ENCODE measurements at regions not wholly inside any gene's neighbourhood (a gene's known extent, or its start where the extent isn't known, plus 50 kb on each side); places are given as distances from the start of the nearest gene placed in this dataset.

GRCh38 chr13:22311734-22312404, 641.0 kb downstream of the FGF9 start:
- peak; percentile 15 for DNase-seq (ENCODE audit: low spot score)

- DNase-seq (ENCODE audit: low spot score), result no peak
Observed at GRCh38 chr13:22312405-22312803, 641.5 kb downstream of the FGF9 start.

- no peak for DNase-seq (ENCODE audit: low spot score)
Observed at GRCh38 chr13:22316494-22317025, 645.7 kb downstream of the FGF9 start.

- no peak for DNase-seq (ENCODE audit: low spot score)
Observed at GRCh38 chr13:22320991-22321390, 650.1 kb downstream of the FGF9 start.

GRCh38 chr13:22325761-22326160, 654.9 kb downstream of the FGF9 start:
- DNase-seq (ENCODE audit: low spot score), result no peak

- no peak for DNase-seq (ENCODE audit: low spot score)
Observed at GRCh38 chr13:22332416-22332815, 661.5 kb downstream of the FGF9 start.

GRCh38 chr13:22336460-22336859, 665.6 kb downstream of the FGF9 start:
- no peak for DNase-seq (ENCODE audit: low spot score)

- DNase-seq (ENCODE audit: low spot score), result peak; percentile 2
Observed at GRCh38 chr13:22357132-22357531, 686.3 kb downstream of the FGF9 start.

GRCh38 chr13:22369090-22369489, 698.2 kb downstream of the FGF9 start:
- DNase-seq (ENCODE audit: low spot score), result no peak

GRCh38 chr13:22369840-22370239, 699.0 kb downstream of the FGF9 start:
- no peak for DNase-seq (ENCODE audit: low spot score)

GRCh38 chr13:22372261-22372660, 701.4 kb downstream of the FGF9 start:
- DNase-seq (ENCODE audit: low spot score), result no peak

- DNase-seq (ENCODE audit: low spot score), result no peak
Observed at GRCh38 chr13:22375151-22375550, 704.3 kb downstream of the FGF9 start.

- no peak for DNase-seq (ENCODE audit: low spot score)
Observed at GRCh38 chr13:22387899-22388298, 717.0 kb downstream of the FGF9 start.

- peak; percentile 25 for DNase-seq (ENCODE audit: low spot score)
Observed at GRCh38 chr13:22399801-22400420, 729.0 kb downstream of the FGF9 start.

GRCh38 chr13:22402682-22403081, 731.8 kb downstream of the FGF9 start:
- no peak for DNase-seq (ENCODE audit: low spot score)

- DNase-seq (ENCODE audit: low spot score), result no peak
Observed at GRCh38 chr13:22403144-22403543, 732.3 kb downstream of the FGF9 start.

GRCh38 chr13:22405891-22406290, 735.0 kb downstream of the FGF9 start:
- DNase-seq (ENCODE audit: low spot score), result no peak

GRCh38 chr13:22412452-22412851, 741.6 kb downstream of the FGF9 start:
- no peak for DNase-seq (ENCODE audit: low spot score)

GRCh38 chr13:22422023-22422422, 751.1 kb downstream of the FGF9 start:
- no peak for DNase-seq (ENCODE audit: low spot score)

GRCh38 chr13:22422712-22423111, 751.8 kb downstream of the FGF9 start:
- DNase-seq (ENCODE audit: low spot score), result no peak

GRCh38 chr13:22423261-22423660, 752.4 kb downstream of the FGF9 start:
- DNase-seq (ENCODE audit: low spot score), result no peak

- DNase-seq (ENCODE audit: low spot score), result no peak
Observed at GRCh38 chr13:22425087-22425486, 754.2 kb downstream of the FGF9 start.

- no peak for DNase-seq (ENCODE audit: low spot score)
Observed at GRCh38 chr13:22427066-22427465, 753.7 kb upstream of the SGCG start.

- no peak for DNase-seq (ENCODE audit: low spot score)
Observed at GRCh38 chr13:22427783-22428182, 753.0 kb upstream of the SGCG start.

Measured in Ammon's horn (tissue), 1 donor.